ENCODE measurements at regions not wholly inside any gene's neighbourhood (a gene's known extent, or its start where the extent isn't known, plus 50 kb on each side); places are given as distances from the start of the nearest gene placed in this dataset.

DNA sequence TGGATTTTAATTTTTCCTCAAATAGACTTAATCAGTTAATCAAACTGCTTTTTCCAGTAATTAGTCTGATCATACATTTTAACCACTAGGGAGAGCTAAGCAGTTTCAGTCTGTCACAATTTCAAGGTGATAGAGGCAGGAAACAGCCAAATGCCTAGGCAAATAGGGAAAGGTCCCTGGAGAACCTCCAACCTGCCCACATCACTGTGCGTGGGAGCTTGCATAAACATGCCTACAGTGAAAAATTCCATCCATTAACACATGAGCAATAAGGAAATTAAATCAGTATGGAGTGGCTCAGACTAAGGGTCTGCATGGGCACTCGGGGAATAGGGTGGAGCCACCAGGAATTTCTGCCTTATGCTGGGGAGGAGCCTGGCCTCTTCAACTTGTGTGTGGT is 74.6 kb downstream of the AASDHPPT start:
- TF ChIP-seq CTCF (IDR thresholded peaks at IDR 0.05; ENCODE audit: unreplicated experiment), result no peak
- H3K4me3 Mint-ChIP-seq (ENCODE audit: unreplicated experiment), result no peak overlapping the region
- H3K4me1 Mint-ChIP-seq (ENCODE audit: unreplicated experiment), result no peaks in the 10 kb centered on the region
- H3K27ac Mint-ChIP-seq (ENCODE audit: unreplicated experiment), result no peak overlapping the region
- H3K27me3 Mint-ChIP-seq (ENCODE audit: unreplicated experiment), result peaks cover 2% of the 10 kb centered on the region
- no peak for DNase-seq (ENCODE audit: low spot score)
- H3K9me3 Mint-ChIP-seq (ENCODE audit: unreplicated experiment), result no peaks in the 10 kb centered on the region
- no peaks in the 10 kb centered on the region for H3K36me3 Mint-ChIP-seq (ENCODE audit: low read depth, unreplicated experiment)

DNA sequence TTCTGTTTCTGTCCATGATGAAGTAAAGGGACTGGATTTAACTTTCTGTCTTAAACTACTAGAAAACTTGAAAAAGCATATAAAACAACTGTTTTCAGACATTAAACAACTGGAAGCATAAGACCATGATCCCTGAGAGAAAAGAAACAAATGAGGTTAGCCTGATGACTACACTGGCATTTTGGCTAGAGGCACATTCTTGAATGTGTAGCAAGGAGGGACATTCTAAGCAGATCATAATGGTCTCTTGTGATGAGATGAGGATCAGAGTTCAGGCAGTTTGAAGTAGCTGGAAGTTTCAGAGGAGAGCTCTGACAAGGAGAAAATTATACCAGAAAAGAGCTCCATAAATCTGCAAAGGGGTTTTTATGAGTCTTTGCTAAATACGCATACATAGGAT is 75.4 kb downstream of the AASDHPPT start:
- Mint-ChIP-seq H3K4me1 (ENCODE audit: unreplicated experiment) (no peaks in the 10 kb centered on the region), H3K9me3 (ENCODE audit: unreplicated experiment) (no peaks in the 10 kb centered on the region), H3K27ac (ENCODE audit: unreplicated experiment) (no peak overlapping the region), H3K36me3 (ENCODE audit: low read depth, unreplicated experiment) (no peaks in the 10 kb centered on the region), H3K27me3 (ENCODE audit: unreplicated experiment) (peaks cover 2% of the 10 kb centered on the region), H3K4me3 (ENCODE audit: unreplicated experiment) (no peak overlapping the region)
- no peak for TF ChIP-seq CTCF (IDR thresholded peaks at IDR 0.05; ENCODE audit: unreplicated experiment)
- DNase-seq (ENCODE audit: low spot score), result no peak

GRCh38 chr11:106156290-106156937 is 79.0 kb downstream of the AASDHPPT start:
- H3K4me3 Mint-ChIP-seq (ENCODE audit: unreplicated experiment), result no peak overlapping the region
- TF ChIP-seq CTCF (IDR thresholded peaks at IDR 0.05; ENCODE audit: unreplicated experiment), result peak; percentile 57
- no peak overlapping the region for H3K27ac Mint-ChIP-seq (ENCODE audit: unreplicated experiment)
- no peaks in the 10 kb centered on the region for H3K4me1 Mint-ChIP-seq (ENCODE audit: unreplicated experiment)
- no peaks in the 10 kb centered on the region for H3K9me3 Mint-ChIP-seq (ENCODE audit: unreplicated experiment)
- H3K27me3 Mint-ChIP-seq (ENCODE audit: unreplicated experiment), result peaks cover 2% of the 10 kb centered on the region
- peak; percentile 25 for DNase-seq (ENCODE audit: low spot score)
- no peaks in the 10 kb centered on the region for H3K36me3 Mint-ChIP-seq (ENCODE audit: low read depth, unreplicated experiment)

- peaks cover 2% of the 10 kb centered on the region for H3K27me3 Mint-ChIP-seq (ENCODE audit: unreplicated experiment)
- no peaks in the 10 kb centered on the region for H3K9me3 Mint-ChIP-seq (ENCODE audit: unreplicated experiment)
- no peaks in the 10 kb centered on the region for H3K36me3 Mint-ChIP-seq (ENCODE audit: low read depth, unreplicated experiment)
- no peak overlapping the region for H3K4me3 Mint-ChIP-seq (ENCODE audit: unreplicated experiment)
- H3K4me1 Mint-ChIP-seq (ENCODE audit: unreplicated experiment), result no peaks in the 10 kb centered on the region
- H3K27ac Mint-ChIP-seq (ENCODE audit: unreplicated experiment), result no peak overlapping the region
- no peak for TF ChIP-seq CTCF (IDR thresholded peaks at IDR 0.05; ENCODE audit: unreplicated experiment)
- no peak for DNase-seq (ENCODE audit: low spot score)
These were observed 80.9 kb downstream of the AASDHPPT start for GRCh38 chr11:106158406-106158805.

- Mint-ChIP-seq H3K4me3 (ENCODE audit: unreplicated experiment) (no peak overlapping the region), H3K9me3 (ENCODE audit: unreplicated experiment) (no peaks in the 10 kb centered on the region), H3K27me3 (ENCODE audit: unreplicated experiment) (no peaks in the 10 kb centered on the region), H3K4me1 (ENCODE audit: unreplicated experiment) (no peaks in the 10 kb centered on the region), H3K27ac (ENCODE audit: unreplicated experiment) (no peak overlapping the region), H3K36me3 (ENCODE audit: low read depth, unreplicated experiment) (no peaks in the 10 kb centered on the region)
- no peak for TF ChIP-seq CTCF (IDR thresholded peaks at IDR 0.05; ENCODE audit: unreplicated experiment)
- DNase-seq (ENCODE audit: low spot score), result no peak
These were observed 82.4 kb downstream of the AASDHPPT start for GRCh38 chr11:106159836-106160235.

All from endothelial cell (in vitro differentiated cells).